H1 (cell line): ENCODE measurements at regions not wholly inside any gene's neighbourhood (a gene's known extent, or its start where the extent isn't known, plus 50 kb on each side); places are given as distances from the start of the nearest gene placed in this dataset.

Experiments
- HDAC2 ChIP-seq, 2 experiments: fragments of 300-600 bp in 1 of 2; sonication (generic) in 1 of 2; IDR thresholded peaks; 2 replicates each; pipeline ENCODE4 v1.6.1; 2011 to 2012; ENCODE audit warnings: low read depth in 2 of 2, low read length in 2 of 2, mild to moderate bottlenecking in 2 of 2, moderate library complexity in 2 of 2, borderline replicate concordance in 1 of 2, inconsistent platforms in 1 of 2
- KDM1A ChIP-seq: fragments of 200-600, 300-600 bp; sonication (generic); IDR thresholded peaks from 2 replicates; pipeline ENCODE4 v1.7.1; 2016; ENCODE audit warnings: mild to moderate bottlenecking, low read length, borderline replicate concordance
- TF ChIP-seq, protein P1 (sequence below): IDR thresholded peaks from 2 replicates; pipeline ENCODE4 v1.6.1; 2011; ENCODE audit warnings: low read length, improper control_type of control experiment

DNA sequence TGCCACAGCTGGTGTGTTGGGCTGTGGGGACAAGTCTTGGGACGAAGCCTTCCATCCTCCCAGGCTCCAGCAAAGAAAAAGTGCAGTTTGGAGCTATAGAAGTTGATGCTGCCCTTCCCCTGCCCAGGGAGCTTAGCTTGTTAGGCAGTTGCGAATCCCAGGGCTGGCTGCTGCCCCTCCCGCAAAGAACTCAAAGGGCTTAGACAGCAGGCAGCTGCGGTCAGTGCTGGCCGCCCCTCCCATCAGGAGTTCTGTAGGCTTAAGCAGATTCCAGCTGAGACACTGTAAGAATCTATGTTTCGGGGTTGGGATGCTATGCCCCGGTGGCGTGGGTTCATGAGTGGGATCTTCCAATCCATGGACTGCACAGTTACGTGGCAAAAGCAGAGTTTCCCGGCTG lies 956.7 kb downstream of the GLUD2 start (continued):
- TF ChIP-seq KDM1A (no peak), HDAC2 (IDR thresholded peaks at IDR 0.05; ENCODE audit: borderline replicate concordance in 1 of 2, low read depth in 2 of 2, low read length in 2 of 2) (no peak)
- TF ChIP-seq, protein P1, sequence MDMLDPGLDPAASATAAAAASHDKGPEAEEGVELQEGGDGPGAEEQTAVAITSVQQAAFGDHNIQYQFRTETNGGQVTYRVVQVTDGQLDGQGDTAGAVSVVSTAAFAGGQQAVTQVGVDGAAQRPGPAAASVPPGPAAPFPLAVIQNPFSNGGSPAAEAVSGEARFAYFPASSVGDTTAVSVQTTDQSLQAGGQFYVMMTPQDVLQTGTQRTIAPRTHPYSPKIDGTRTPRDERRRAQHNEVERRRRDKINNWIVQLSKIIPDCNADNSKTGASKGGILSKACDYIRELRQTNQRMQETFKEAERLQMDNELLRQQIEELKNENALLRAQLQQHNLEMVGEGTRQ = no peak
